Lung (tissue), 11 donors: ENCODE measurements at regions not wholly inside any gene's neighbourhood (a gene's known extent, or its start where the extent isn't known, plus 50 kb on each side); places are given as distances from the start of the nearest gene placed in this dataset.

Source experiments
- ATAC-seq: fragments of 200-7000 bp; cut with Tn5 transposase; one replicate; pipeline ENCODE4 v1.9.1; 2020; ENCODE audit warnings: moderate number of reproducible peaks; ENCODE audit not compliant: insufficient read depth, low FRiP score
- DNase-seq, 3 donors: peaks; one replicate each; pipeline ENCODE4 v3.0.0-alpha.2; 2013 to 2017
- H3K27ac ChIP-seq, 2 donors: one replicate each; pipeline ENCODE4 v1.5.1; 2013; ENCODE audit warnings: mild to moderate bottlenecking in 2 of 2, moderate library complexity in 2 of 2, control low read depth in 1 of 2, inconsistent platforms in 1 of 2, low read depth in 1 of 2, low read length in 1 of 2
- H3K27me3 ChIP-seq, 3 donors: one replicate each; pipeline ENCODE4 v1.5.1; 2013; ENCODE audit warnings: low read length in 2 of 3; ENCODE audit not compliant: control insufficient read depth in 3 of 3, insufficient read depth in 3 of 3
- H3K36me3 ChIP-seq, 4 donors: one replicate each; pipeline ENCODE4 v1.5.1; 2013; ENCODE audit warnings: low read length in 4 of 4, mild to moderate bottlenecking in 1 of 4, moderate library complexity in 1 of 4; ENCODE audit not compliant: control insufficient read depth in 4 of 4, insufficient read depth in 4 of 4
- H3K4me1 ChIP-seq, 5 donors: one replicate each; pipeline ENCODE4 v1.5.1; 2013; ENCODE audit warnings: low read length in 5 of 5, mild to moderate bottlenecking in 2 of 5, moderate library complexity in 1 of 5; ENCODE audit not compliant: control insufficient read depth in 5 of 5, insufficient read depth in 5 of 5
- H3K4me3 ChIP-seq: one replicate; pipeline ENCODE4 v1.5.1; 2013; ENCODE audit warnings: mild to moderate bottlenecking, control low read depth, moderate library complexity
- H3K9ac ChIP-seq, 2 donors: one replicate each; pipeline ENCODE4 v1.5.1; 2013; ENCODE audit warnings: low read length in 2 of 2, control low read depth in 1 of 2; ENCODE audit not compliant: insufficient read depth in 1 of 2
- H3K9me3 ChIP-seq, 4 donors: one replicate each; pipeline ENCODE4 v1.5.1; 2013; ENCODE audit warnings: low read length in 3 of 4, mild to moderate bottlenecking in 1 of 4, moderate library complexity in 1 of 4; ENCODE audit not compliant: control insufficient read depth in 4 of 4, insufficient read depth in 3 of 4
- CTCF ChIP-seq: IDR thresholded peaks from 2 replicates; pipeline ENCODE4 v1.5.1; 2012; ENCODE audit warnings: mild to moderate bottlenecking; ENCODE audit errors: control extremely low read depth, extremely low read depth
- WGBS, 2 donors: extraction: QIAGEN DNeasy Blood & Tissue Kit; methylation state at CpG; one replicate each; pipeline ENCODE4 v1.1.7; 2013; 5-methylcytosine and 5-hydroxymethylcytosine counted together
- donor health status: control.
- donor health status: control.
- donor health status: Bipolar disorder and iron deficiency.
- donor health status: healthy.
- donor health status: DM: yes; HTN: yes; CAD: no.

GRCh38 chr22:19643448-19644313 lies 70.6 kb upstream of the SEPTIN5 start:
- H3K9me3 ChIP-seq = peaks cover 0 to 10% (median 6%) of the 10 kb centered on the region in 4 donors
- H3K4me1 ChIP-seq = peaks cover 0 to 1% (median 0%) of the 10 kb centered on the region in 5 donors
- 17 to 39% methylated on average over 13 of the region's 13 CpGs for WGBS, 2 donors
- no peaks in the 10 kb centered on the region for H3K36me3 ChIP-seq
- no peak overlapping the region for H3K27ac ChIP-seq
- no peak overlapping the region for H3K9ac ChIP-seq
- ATAC-seq = no peak
- H3K27me3 ChIP-seq = no peaks in the 10 kb centered on the region
- no peak overlapping the region for H3K4me3 ChIP-seq
- peak in 1 of 3 donors; percentile 51 for DNase-seq
- no peak for TF ChIP-seq CTCF

GRCh38 chr22:19644314-19645223 lies 69.7 kb upstream of the SEPTIN5 start:
- ATAC-seq (no peak), DNase-seq (no peak)
- no peak overlapping the region for H3K9ac ChIP-seq
- H3K4me3 ChIP-seq = no peak overlapping the region
- H3K4me1 ChIP-seq = peaks cover 0 to 1% (median 0%) of the 10 kb centered on the region in 5 donors
- H3K27ac ChIP-seq = no peak overlapping the region
- TF ChIP-seq CTCF = no peak
- H3K9me3 ChIP-seq = peaks cover 0 to 10% (median 6%) of the 10 kb centered on the region in 4 donors
- H3K27me3 ChIP-seq = no peaks in the 10 kb centered on the region
- 69 to 74% methylated on average over 12 of the region's 12 CpGs for WGBS, 2 donors
- H3K36me3 ChIP-seq = no peaks in the 10 kb centered on the region

GRCh38 chr22:19645391-19645790 lies 68.9 kb upstream of the SEPTIN5 start:
- DNase-seq (no peak), ATAC-seq (no peak)
- no peak overlapping the region for H3K4me3 ChIP-seq
- 78 to 83% methylated on average over 6 of the region's 6 CpGs for WGBS, 2 donors
- H3K27ac ChIP-seq = no peak overlapping the region
- peaks cover 0 to 10% (median 6%) of the 10 kb centered on the region in 4 donors for H3K9me3 ChIP-seq
- H3K27me3 ChIP-seq = no peaks in the 10 kb centered on the region
- no peaks in the 10 kb centered on the region for H3K36me3 ChIP-seq
- H3K4me1 ChIP-seq = peaks cover 0 to 1% (median 0%) of the 10 kb centered on the region in 5 donors
- no peak for TF ChIP-seq CTCF
- H3K9ac ChIP-seq = no peak overlapping the region
